Muscle of arm (tissue), 1 donor: ENCODE measurements at regions not wholly inside any gene's neighbourhood (a gene's known extent, or its start where the extent isn't known, plus 50 kb on each side); places are given as distances from the start of the nearest gene placed in this dataset.

ENCODE experiments used
- DNase-seq: peaks from one replicate; pipeline ENCODE4 v3.0.0-alpha.2; 2013

DNA sequence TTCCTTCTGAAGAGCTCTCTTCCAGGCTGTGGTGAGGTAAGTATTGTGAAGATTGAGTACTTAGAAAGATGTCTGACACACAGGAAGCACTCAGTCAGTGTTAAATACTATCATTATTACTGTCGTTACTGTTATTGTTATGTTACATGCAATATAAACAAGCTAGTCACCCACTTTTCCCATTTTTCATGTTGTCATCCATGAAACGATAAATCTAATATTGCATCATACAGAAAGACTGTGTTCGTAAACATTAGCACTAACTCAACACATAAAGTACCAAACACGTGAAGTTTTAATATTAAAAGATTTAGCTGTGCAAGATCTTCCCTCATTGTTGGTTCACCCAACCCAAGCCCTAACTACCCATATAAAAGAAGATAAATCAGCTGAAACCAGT, 109.2 kb upstream of the NRSN1 start:
- no peak for DNase-seq

DNA sequence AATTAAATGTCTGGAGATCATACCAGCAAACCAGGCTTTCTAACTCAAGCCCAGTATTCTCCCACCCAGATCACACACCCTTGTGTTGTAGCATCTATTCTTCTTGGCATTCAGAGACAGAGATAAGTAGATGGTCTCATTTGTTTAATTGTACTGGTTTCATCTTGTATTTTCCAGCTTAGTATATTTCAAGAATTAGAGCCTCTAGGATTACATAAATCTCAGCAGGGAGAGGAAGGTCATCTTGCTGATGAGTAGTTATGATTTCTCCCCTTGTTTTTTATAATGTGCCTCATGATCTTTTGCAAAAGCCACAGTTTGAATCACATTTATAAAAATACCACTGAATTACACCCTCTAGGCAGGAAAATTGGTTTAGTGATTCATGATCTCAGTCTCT, 106.6 kb upstream of the NRSN1 start:
- DNase-seq, result no peak

DNA sequence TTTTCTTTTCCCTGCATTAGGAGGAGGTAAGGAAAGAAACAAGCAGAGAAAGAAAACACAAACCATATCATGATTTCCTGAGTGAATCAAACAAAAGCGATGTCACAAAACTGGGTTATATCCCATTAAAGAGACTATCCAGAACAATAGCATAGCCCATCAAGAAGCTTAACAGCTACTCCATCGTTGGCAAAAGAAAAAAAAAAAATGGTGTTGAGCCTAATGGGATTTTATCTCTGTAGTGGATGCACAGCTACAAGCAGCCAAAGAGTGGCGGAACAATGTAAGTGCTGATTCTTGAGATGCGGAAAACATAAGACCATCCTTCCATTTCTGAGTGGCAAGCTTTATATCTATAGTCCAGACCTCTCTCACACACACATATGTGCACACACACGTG, 106.2 kb upstream of the NRSN1 start:
- DNase-seq, result no peak

DNA sequence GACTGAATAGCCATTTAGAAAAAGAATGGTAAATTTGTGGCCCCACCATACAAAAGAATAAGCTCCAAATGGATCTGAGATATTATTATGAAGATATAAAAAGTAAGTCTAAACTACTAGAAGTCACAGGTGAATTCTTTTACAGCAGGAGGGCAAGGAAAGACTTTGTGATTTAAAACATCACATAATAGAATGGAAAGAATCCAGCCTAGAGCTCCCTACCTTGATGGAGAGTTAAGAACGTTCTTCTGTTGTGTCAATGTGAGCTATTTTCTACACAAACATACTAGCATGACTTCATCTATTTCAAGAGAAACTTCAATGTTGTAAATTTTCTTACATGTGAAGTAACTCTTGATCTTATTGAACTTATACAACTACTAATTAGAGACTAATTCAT, 100.0 kb upstream of the NRSN1 start:
- no peak for DNase-seq

DNA sequence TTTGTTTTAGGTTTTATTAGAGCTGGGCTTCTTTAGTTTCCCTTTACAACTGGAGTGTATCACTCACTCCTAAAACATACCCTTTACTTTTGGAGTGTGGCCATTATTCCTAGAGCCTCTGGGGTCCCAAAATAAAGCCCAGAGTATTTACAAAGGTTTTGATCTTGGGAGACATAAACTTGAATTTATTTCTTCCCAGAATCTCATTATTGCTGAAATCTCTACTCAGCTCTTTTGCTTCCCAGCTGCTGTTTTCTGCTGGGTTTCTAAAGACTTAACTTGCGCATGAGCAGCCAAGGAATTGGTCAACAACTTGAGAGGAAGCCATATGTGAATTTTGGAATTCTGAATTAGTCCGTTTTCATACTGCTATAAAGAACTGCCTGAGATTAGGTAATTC, 94.5 kb upstream of the NRSN1 start:
- DNase-seq, result no peak

DNA sequence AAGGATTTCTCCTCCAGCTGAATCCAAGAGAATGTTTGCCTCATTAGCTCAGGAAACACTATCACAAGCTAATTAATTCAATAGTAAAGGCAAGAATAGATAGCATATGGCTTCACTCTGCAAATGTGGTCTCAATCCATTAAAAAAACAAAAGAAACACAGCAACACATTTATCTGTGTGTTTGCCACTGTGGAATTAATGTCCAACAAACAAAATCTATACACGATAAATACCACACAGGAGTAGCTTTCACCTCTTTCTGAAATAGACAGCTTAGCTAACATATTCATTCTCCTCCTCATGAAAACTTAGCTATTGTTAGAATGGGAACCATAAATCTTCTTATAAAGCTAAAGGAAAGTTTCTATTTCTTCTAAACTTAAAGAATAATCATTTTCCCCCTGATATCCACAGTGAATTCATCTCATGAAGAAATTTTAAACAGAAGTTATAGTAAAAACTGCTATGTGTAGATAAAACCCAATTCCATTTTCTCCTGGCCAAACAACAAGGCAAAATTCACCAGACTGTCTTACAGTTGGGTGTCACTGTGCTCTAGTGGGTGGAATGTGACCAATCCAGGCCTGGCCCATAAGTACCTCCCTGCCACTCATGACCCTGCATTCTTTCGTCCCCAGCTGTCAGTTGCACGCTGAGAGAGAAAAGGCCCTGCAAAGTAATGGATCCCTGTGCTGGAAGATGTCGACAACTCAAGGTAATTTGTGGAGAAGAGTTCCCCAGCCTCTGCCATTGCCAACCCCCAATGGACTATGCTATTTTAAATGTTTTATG, 92.9 kb upstream of the NRSN1 start:
- no peak for DNase-seq

DNA sequence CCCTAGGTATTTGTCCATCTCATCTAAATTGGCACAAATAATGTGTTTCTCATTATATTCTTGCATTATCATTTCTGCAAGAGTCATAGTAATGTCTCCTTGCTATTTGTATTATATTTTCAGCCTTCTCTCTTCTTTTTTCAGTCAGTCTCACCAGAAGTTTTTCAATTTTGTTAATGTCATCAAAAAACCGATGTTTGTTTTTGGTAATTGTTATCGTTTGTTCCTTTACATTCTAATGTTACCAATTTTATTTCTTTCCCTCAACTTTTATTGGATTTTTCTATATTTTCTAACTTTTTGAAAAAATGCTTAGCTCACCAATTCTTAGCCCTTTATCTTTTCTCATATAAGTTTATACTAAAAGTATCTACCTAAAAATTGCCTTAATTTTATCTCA, 82.2 kb upstream of the NRSN1 start:
- no peak for DNase-seq

DNA sequence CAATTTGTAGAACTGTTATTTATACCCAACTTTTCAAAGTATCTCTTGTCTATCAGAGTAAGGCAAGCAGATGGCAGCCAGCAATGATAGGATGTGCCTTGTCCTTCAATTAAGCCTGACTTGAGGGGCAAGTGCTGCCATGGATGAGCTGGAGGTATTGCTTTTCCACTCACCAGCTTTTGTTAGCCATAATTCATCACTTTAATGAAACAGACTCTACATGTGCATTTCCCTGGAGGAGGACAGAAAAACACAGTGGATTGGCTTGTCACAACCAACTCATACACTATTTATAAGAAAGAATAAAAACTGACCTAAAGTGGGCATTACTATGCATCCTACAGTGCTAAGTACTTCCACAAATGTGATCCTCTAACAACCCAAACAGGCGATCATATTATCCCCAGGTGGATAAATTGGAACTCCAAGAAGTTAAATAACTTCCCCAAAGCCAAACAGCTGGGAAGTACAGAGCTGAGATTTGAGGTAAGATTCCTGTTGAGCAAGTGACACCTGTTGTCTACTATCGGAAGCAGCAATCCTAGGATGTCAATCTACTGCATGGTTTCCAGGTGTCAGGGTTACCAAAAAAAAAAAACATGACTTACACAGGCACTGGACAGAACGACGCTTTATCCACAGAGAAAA, 73.9 kb upstream of the NRSN1 start:
- DNase-seq, result no peak

DNA sequence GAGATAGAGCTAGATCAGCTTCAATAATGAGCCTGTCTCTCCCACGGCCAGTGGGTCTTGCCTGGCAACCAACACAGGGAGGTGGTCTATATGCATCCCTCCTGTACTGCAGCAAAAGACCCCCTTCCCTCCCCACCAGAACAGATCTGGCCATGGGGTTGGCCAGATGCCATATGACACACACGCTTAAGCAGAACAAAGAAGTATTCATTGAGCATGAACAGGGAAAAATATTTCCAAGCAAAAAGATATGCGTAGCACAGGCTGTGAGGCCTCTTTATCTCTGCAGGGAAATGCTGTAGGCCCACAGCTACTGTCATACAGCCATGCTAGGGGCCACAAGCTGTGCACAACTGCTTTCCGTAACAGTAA, 73.4 kb upstream of the NRSN1 start:
- DNase-seq, result no peak

DNA sequence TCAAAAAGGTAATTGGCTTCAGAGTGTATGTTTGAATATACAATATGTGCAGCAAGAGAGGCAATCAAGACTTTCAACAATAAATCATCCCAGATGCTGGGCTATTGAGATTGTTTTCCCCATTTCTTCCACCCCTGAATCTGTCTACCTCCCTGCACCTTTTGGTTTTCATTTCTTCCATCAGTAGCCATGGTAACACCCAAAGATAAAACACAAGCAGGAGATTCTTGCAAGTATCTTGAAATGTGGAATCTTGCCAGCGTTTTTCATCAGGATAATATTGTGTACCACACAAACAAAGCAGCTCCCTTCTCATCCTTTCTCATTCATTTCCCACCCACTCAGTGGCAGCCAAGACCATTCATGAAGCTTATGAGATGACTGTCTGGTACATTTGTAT, 73.0 kb upstream of the NRSN1 start:
- no peak for DNase-seq

DNA sequence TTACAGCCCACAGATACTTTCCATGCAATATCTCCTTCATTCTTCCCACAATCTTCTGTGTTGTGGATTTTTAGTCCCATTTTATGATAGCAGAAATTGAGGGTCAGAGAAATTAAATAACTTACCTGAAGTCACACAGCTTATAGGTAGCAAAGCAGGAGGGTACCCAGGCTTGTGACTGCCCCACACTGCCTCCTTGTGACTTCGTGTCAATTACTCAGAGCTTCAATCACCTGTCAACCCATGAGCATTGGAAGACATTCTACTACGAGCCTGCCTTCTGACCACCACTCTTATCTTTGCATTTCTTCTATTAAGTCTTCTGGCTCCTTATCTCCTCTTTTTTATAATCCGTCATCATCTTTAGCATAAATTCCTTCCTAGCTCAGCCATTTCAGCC, 71.6 kb upstream of the NRSN1 start:
- DNase-seq, result no peak

DNA sequence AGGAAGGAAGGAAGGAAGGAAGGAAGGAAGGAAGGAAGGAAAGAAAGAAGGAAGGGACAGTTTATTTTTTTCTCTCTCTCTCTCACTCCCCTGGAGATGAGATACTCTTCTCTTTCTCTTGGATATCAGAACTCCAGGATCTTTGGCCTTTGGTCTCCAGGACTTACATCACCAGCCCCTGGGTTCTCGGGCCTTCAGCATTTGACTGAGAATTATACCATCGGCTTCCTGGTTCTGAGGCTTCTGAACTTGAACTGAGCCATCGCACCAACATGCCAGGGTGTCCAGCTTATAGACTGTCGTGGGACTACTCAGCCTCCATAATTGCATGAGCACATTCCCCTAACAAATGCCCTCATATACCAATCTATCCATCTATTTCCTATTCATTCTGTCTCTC, 69.4 kb upstream of the NRSN1 start:
- no peak for DNase-seq

DNA sequence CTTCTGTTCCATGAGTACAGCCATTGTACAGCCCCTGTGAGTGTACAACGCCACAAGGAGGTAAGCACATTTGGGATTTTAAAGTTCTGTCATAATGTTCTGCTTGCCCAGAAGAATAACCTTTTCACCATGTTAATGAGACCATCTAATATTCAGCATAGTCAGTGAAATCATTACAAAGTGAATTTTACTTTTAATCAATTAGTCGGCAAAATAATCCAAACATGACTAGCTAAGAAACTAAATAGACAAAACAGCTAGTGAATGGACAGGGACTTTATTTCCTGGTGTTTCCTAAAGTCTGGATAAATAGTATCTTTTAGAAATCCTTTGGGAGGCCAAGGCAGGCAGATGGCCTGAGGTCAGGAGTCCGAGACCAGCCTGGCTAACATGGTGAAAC, 69.0 kb upstream of the NRSN1 start:
- DNase-seq, result no peak

DNA sequence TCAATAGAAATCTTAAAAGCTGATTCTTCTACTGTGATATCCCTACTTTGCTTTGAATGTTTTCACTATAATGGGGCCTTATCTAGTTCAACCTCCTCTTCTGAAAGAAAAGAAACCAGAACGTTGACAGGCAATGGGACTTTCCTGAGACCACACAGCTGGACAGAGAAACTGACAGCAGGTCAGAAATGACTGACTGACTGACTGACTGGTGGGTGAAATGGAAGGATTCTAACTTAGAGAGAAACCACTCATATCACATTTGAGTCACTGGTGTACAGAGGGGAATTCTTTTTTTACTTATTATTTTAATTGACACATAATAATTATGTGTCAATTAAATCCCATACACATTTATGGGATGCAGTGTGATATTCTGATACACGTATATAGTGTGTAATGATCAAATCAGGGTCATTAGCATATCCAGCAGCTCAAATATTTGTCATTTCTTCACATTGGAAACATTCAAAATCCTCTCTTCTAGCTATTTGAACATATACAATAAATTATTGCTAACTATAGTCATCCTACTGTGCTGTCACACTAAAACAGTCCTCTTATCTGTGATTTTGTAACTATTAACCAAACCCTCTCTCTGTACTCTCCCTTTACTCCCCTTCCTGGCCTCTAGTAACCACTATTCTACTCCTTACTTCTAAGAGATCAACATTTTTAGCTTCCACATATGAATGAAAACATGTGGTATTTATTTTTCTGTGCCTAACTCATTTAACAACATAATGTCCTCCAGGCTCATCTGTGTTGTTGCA, 64.8 kb upstream of the NRSN1 start:
- no peak for DNase-seq

DNA sequence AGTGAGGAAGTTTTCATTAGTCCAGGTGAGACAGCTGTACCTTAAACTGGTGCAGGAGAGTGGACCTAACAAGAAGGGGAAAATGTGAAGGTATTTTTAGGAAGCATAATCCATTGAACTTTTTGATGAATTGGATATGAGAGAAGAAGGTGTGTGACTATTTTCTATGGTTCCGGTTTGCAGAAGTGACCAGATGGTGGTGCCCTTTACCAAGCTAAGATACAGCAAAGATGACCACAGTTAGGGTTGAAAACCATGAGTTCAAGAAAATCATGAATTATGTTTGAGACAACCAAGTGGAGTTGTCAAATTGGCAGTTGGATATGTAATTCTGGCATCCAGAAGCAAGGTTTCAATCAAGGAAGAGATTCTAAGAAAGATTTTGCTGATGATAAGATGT, 61.9 kb upstream of the NRSN1 start:
- no peak for DNase-seq

DNA sequence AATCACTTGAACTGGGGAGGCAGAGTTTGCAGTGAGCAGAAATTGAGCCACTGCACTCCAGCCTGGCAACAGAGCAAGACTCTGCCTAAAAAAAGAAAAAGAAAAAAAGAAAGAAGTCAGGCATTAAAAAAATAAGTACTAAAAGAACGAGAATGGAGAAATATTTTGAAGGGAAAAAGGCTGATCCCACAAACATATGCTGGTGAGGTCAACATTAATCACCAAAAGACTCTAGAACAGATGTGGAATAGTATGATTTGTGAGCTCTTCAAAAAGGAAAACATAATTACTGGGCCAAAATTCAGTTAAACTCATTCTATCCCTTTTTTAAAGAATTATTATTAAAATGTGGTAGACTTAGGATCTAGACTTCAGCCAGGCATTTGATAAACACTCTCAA, 61.2 kb upstream of the NRSN1 start:
- no peak for DNase-seq

DNA sequence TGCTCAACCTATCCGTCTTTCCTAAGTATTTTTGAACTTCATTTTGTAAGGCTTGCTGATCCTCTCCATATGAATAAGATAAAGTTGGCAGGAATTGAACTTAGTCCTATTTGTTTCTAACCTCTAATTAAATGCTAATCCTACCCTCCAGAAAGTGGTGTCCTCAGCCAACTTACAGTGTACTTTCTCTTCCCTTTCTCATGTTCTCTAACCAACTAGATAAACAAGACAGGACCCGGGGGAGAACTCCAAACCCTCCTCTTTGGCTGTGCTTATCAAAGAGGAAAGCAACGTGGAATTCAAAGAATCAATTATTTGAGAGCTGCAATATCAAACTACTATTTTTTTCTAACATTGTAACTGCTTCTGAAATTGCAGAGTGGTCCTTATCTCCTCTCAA, 56.5 kb upstream of the NRSN1 start:
- DNase-seq, result no peak

DNA sequence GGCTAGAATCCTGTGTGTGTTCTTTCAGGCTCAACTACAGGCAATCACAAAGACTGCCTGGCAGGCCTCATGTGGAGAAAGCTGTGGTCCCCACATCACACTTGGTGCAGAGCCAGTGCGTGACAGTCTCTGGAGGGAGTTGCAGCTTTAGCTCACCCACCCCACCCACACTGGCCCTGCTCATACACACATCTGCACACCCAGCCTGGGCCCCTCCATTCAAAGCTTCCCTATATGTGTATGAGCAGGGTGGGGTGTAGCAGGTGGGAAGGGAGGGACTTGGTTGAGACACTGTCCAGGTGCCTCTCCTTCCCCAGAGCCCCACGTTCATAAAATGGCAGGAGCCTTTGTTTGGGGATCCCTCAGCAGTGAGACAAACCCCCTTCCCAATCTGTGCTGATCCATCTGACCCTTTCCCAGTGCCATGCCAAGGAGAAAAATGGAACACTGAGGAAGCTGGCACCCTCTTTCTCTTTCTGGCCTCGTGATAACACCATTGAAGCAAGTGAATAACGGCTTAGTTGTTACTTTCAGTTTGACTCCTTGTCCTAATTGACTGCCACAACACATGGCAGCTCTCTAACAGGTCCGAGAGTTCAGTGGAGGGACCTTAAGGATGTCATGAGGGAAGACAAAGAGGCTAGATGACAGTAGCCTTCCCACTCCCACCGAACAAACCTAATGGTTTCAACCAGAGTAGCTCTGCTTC, 53.8 kb upstream of the NRSN1 start:
- DNase-seq, result no peak

DNA sequence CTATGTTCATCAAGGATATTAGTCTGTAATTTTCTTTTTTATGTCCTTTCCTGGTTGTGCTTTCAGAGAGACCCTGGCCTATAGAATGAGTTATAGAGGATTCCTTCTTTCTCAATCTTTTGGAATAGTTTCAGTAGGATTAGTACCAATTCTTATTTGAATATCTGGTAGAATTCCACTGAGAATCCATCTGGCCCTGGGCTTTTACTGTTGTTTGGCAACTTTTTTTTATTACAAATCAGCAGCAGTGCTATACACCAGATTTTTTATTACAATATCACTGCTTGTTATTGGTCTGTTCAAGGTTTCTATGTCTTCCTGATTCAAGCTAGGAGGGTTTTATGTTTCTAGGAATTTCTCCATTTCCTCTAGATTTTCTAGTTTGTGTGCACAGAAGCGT, 50.0 kb upstream of the NRSN1 start:
- no peak for DNase-seq
